ENCODE measurements at regions not wholly inside any gene's neighbourhood (a gene's known extent, or its start where the extent isn't known, plus 50 kb on each side); places are given as distances from the start of the nearest gene placed in this dataset.

- Histone ChIP-seq H3K9me3 (ENCODE audit: control insufficient read depth, low read length) (no peaks in the 10 kb centered on the region), H3K4me1 (ENCODE audit: control insufficient read depth, insufficient read depth, low read length, poor library complexity, severe bottlenecking) (peaks cover 7% of the 10 kb centered on the region), H3K36me3 (ENCODE audit: control insufficient read depth, insufficient read depth, low read length) (no peaks in the 10 kb centered on the region), H3K27ac (ENCODE audit: low read depth, low read length, severe bottlenecking) (no peak overlapping the region), H3K4me3 (ENCODE audit: extremely low read depth, insufficient read depth, low read length, poor library complexity, severe bottlenecking) (no peak overlapping the region)
- 50 to 60% methylated on average over 1 of the region's 1 CpG for WGBS, 2 experiments (ENCODE audit: insufficient coverage in 2 of 2)
These were observed 79.5 kb upstream of the ZBED5 start for GRCh38 chr11:10937385-10937771.

GRCh38 chr11:10936626-10937384 lies 79.0 kb upstream of the ZBED5 start:
- 92 to 93% methylated on average over 1 to 4 of the region's 5 CpGs for WGBS, 2 experiments (ENCODE audit: insufficient coverage in 2 of 2)
- Histone ChIP-seq H3K4me3 (ENCODE audit: extremely low read depth, insufficient read depth, low read length, poor library complexity, severe bottlenecking) (no peak overlapping the region), H3K27ac (ENCODE audit: low read depth, low read length, severe bottlenecking) (no peak overlapping the region), H3K9me3 (ENCODE audit: control insufficient read depth, low read length) (no peaks in the 10 kb centered on the region), H3K4me1 (ENCODE audit: control insufficient read depth, insufficient read depth, low read length, poor library complexity, severe bottlenecking) (peaks cover 10% of the 10 kb centered on the region), H3K36me3 (ENCODE audit: control insufficient read depth, insufficient read depth, low read length) (no peaks in the 10 kb centered on the region)

- WGBS, 2 experiments (ENCODE audit: insufficient coverage in 2 of 2): 89 to 90% methylated on average over 6 to 7 of the region's 7 CpGs
- no peak overlapping the region for H3K27ac ChIP-seq (ENCODE audit: low read depth, low read length, severe bottlenecking)
- no peak overlapping the region for H3K4me3 ChIP-seq (ENCODE audit: extremely low read depth, insufficient read depth, low read length, poor library complexity, severe bottlenecking)
- H3K36me3 ChIP-seq (ENCODE audit: control insufficient read depth, insufficient read depth, low read length): no peaks in the 10 kb centered on the region
- peaks cover 11% of the 10 kb centered on the region for H3K4me1 ChIP-seq (ENCODE audit: control insufficient read depth, insufficient read depth, low read length, poor library complexity, severe bottlenecking)
- H3K9me3 ChIP-seq (ENCODE audit: control insufficient read depth, low read length): no peaks in the 10 kb centered on the region
These were observed 77.2 kb upstream of the ZBED5 start for GRCh38 chr11:10935015-10935559.

GRCh38 chr11:10934293-10934860 lies 76.5 kb upstream of the ZBED5 start:
- Histone ChIP-seq H3K4me1 (ENCODE audit: control insufficient read depth, insufficient read depth, low read length, poor library complexity, severe bottlenecking) (peaks cover 11% of the 10 kb centered on the region), H3K4me3 (ENCODE audit: extremely low read depth, insufficient read depth, low read length, poor library complexity, severe bottlenecking) (peak overlapping the region; percentile 44), H3K9me3 (ENCODE audit: control insufficient read depth, low read length) (no peaks in the 10 kb centered on the region), H3K36me3 (ENCODE audit: control insufficient read depth, insufficient read depth, low read length) (no peaks in the 10 kb centered on the region), H3K27ac (ENCODE audit: low read depth, low read length, severe bottlenecking) (peak overlapping the region; percentile 53)
- 20% methylated on average over 1 of the region's 9 CpGs for WGBS, 2 experiments (ENCODE audit: insufficient coverage in 2 of 2)

- WGBS, 2 experiments (ENCODE audit: insufficient coverage in 2 of 2): 8% methylated on average over 14 to 15 of the region's 20 CpGs
- Histone ChIP-seq H3K27ac (ENCODE audit: low read depth, low read length, severe bottlenecking) (peak overlapping the region; percentile 53), H3K4me1 (ENCODE audit: control insufficient read depth, insufficient read depth, low read length, poor library complexity, severe bottlenecking) (peaks cover 11% of the 10 kb centered on the region), H3K36me3 (ENCODE audit: control insufficient read depth, insufficient read depth, low read length) (no peaks in the 10 kb centered on the region), H3K4me3 (ENCODE audit: extremely low read depth, insufficient read depth, low read length, poor library complexity, severe bottlenecking) (peak overlapping the region; percentile 44), H3K9me3 (ENCODE audit: control insufficient read depth, low read length) (no peaks in the 10 kb centered on the region)
These were observed 75.8 kb upstream of the ZBED5 start for GRCh38 chr11:10933455-10934292.

- H3K9me3 ChIP-seq (ENCODE audit: control insufficient read depth, low read length): no peaks in the 10 kb centered on the region
- no peaks in the 10 kb centered on the region for H3K36me3 ChIP-seq (ENCODE audit: control insufficient read depth, insufficient read depth, low read length)
- H3K4me3 ChIP-seq (ENCODE audit: extremely low read depth, insufficient read depth, low read length, poor library complexity, severe bottlenecking): no peak overlapping the region
- 82 to 95% methylated on average over 2 to 5 of the region's 5 CpGs for WGBS, 2 experiments (ENCODE audit: insufficient coverage in 2 of 2)
- no peak overlapping the region for H3K27ac ChIP-seq (ENCODE audit: low read depth, low read length, severe bottlenecking)
- H3K4me1 ChIP-seq (ENCODE audit: control insufficient read depth, insufficient read depth, low read length, poor library complexity, severe bottlenecking): peaks cover 11% of the 10 kb centered on the region
These were observed 75.1 kb upstream of the ZBED5 start for GRCh38 chr11:10932976-10933375.

GRCh38 chr11:10931761-10932670 lies 74.2 kb upstream of the ZBED5 start:
- Histone ChIP-seq H3K4me3 (ENCODE audit: extremely low read depth, insufficient read depth, low read length, poor library complexity, severe bottlenecking) (peak overlapping the region; percentile 64), H3K36me3 (ENCODE audit: control insufficient read depth, insufficient read depth, low read length) (no peaks in the 10 kb centered on the region), H3K27ac (ENCODE audit: low read depth, low read length, severe bottlenecking) (peak overlapping the region; percentile 83), H3K9me3 (ENCODE audit: control insufficient read depth, low read length) (no peaks in the 10 kb centered on the region), H3K4me1 (ENCODE audit: control insufficient read depth, insufficient read depth, low read length, poor library complexity, severe bottlenecking) (peaks cover 11% of the 10 kb centered on the region)
- 27 to 38% methylated on average over 6 to 7 of the region's 14 CpGs for WGBS, 2 experiments (ENCODE audit: insufficient coverage in 2 of 2)

GRCh38 chr11:10930972-10931760 lies 73.3 kb upstream of the ZBED5 start:
- Histone ChIP-seq H3K4me3 (ENCODE audit: extremely low read depth, insufficient read depth, low read length, poor library complexity, severe bottlenecking) (peak overlapping the region; percentile 64), H3K27ac (ENCODE audit: low read depth, low read length, severe bottlenecking) (peak overlapping the region; percentile 83), H3K36me3 (ENCODE audit: control insufficient read depth, insufficient read depth, low read length) (no peaks in the 10 kb centered on the region), H3K9me3 (ENCODE audit: control insufficient read depth, low read length) (no peaks in the 10 kb centered on the region), H3K4me1 (ENCODE audit: control insufficient read depth, insufficient read depth, low read length, poor library complexity, severe bottlenecking) (peaks cover 11% of the 10 kb centered on the region)
- WGBS, 2 experiments (ENCODE audit: insufficient coverage in 2 of 2): 0% methylated on average over 40 to 45 of the region's 69 CpGs

- no peaks in the 10 kb centered on the region for H3K36me3 ChIP-seq (ENCODE audit: control insufficient read depth, insufficient read depth, low read length)
- H3K4me1 ChIP-seq (ENCODE audit: control insufficient read depth, insufficient read depth, low read length, poor library complexity, severe bottlenecking): peaks cover 12% of the 10 kb centered on the region
- peak overlapping the region; percentile 83 for H3K27ac ChIP-seq (ENCODE audit: low read depth, low read length, severe bottlenecking)
- WGBS, 2 experiments (ENCODE audit: insufficient coverage in 2 of 2): 6 to 8% methylated on average over 29 of the region's 35 CpGs
- H3K9me3 ChIP-seq (ENCODE audit: control insufficient read depth, low read length): no peaks in the 10 kb centered on the region
- H3K4me3 ChIP-seq (ENCODE audit: extremely low read depth, insufficient read depth, low read length, poor library complexity, severe bottlenecking): peak overlapping the region; percentile 64
These were observed 72.5 kb upstream of the ZBED5 start for GRCh38 chr11:10930224-10930971.
